PC-9 (cell line): ENCODE measurements at regions not wholly inside any gene's neighbourhood (a gene's known extent, or its start where the extent isn't known, plus 50 kb on each side); places are given as distances from the start of the nearest gene placed in this dataset.

Experiments
- BruUV-seq: library from RNA; stranded (reverse); fragments of 400-500 nt; replicated peaks from 2 replicates; lab custom pipeline; 2021; lab: Mats Ljungman, UMichigan
- CTCF ChIA-PET: fragments of 300-600 bp; sonication (Branson Sonifier 250); formaldehyde crosslinking; loops from one replicate; lab custom pipeline; 2022; ENCODE audit warnings: antibody characterized with exemption; lab: Charles Lee
- POLR2A ChIA-PET: fragments of 300-600 bp; sonication (Branson Sonifier 250); formaldehyde crosslinking; loops from one replicate; lab custom pipeline; 2022; ENCODE audit warnings: antibody characterized with exemption; ENCODE audit not compliant: unreplicated experiment; lab: Charles Lee
- DNase-seq, 2 experiments: peaks; one replicate each; pipeline versions ENCODE4 v3.0.0 to v3.0.0-alpha.2; 2015 to 2022; ENCODE audit warnings: mixed read lengths in 1 of 2
- H2AFZ ChIP-seq: fragments of 200-600 bp; sonication (generic); 2 replicates; pipeline ENCODE4 v1.8.1; 2017; ENCODE audit warnings: antibody characterized with exemption
- H3F3A ChIP-seq: fragments of 200-600 bp; sonication (generic); 2 replicates; pipeline ENCODE4 v1.8.1; 2017; ENCODE audit warnings: antibody characterized with exemption, mild to moderate bottlenecking, low read depth; ENCODE audit not compliant: insufficient read depth
- H3K27ac ChIP-seq: fragments of 200-600 bp; sonication (generic); 2 replicates; pipeline ENCODE4 v1.6.1; 2016; ENCODE audit warnings: mixed run types
- H3K27me3 ChIP-seq: fragments of 200-600 bp; sonication (generic); 2 replicates; pipeline ENCODE4 v1.6.1; 2016; ENCODE audit warnings: low read depth, mixed run types; ENCODE audit not compliant: insufficient read depth
- H3K36me3 ChIP-seq: fragments of 200-600 bp; sonication (generic); 2 replicates; pipeline ENCODE4 v1.6.1; 2016; ENCODE audit warnings: low read depth, mixed run types
- H3K4me1 ChIP-seq: fragments of 200-600 bp; sonication (generic); replicated peaks from 2 replicates; pipeline ENCODE4 v1.6.1; 2016; ENCODE audit warnings: mixed run types; ENCODE audit not compliant: insufficient read depth
- H3K4me2 ChIP-seq: fragments of 200-600 bp; sonication (generic); 2 replicates; pipeline ENCODE4 v1.6.1; 2017; ENCODE audit warnings: mixed run types
- H3K4me3 ChIP-seq: fragments of 200-600 bp; sonication (generic); 2 replicates; pipeline ENCODE4 v1.6.1; 2016; ENCODE audit warnings: mixed run types
- H3K79me2 ChIP-seq: fragments of 200-600 bp; sonication (generic); 2 replicates; pipeline ENCODE4 v1.6.1; 2017; ENCODE audit warnings: low read depth, mixed run types
- H3K9me2 ChIP-seq: fragments of 200-600 bp; sonication (generic); 2 replicates; pipeline ENCODE4 v1.8.1; 2017; ENCODE audit warnings: mild to moderate bottlenecking; ENCODE audit not compliant: insufficient read depth
- H3K9me3 ChIP-seq: fragments of 200-600 bp; sonication (generic); 2 replicates; pipeline ENCODE4 v1.8.1; 2016; ENCODE audit warnings: low read depth; ENCODE audit not compliant: insufficient read depth
- H4K20me1 ChIP-seq: fragments of 200-600 bp; sonication (generic); 2 replicates; pipeline ENCODE4 v1.8.1; 2017; ENCODE audit not compliant: insufficient read depth
- CTCF ChIP-seq: fragments of 200-600 bp; sonication (generic); conservative IDR thresholded peaks from 2 replicates; pipeline ENCODE4 v1.6.1; 2017; ENCODE audit warnings: mixed run types, antibody characterized with exemption, mild to moderate bottlenecking, moderate library complexity
- EZH2 ChIP-seq: fragments of 200-600 bp; sonication (generic); IDR thresholded peaks from 2 replicates; pipeline ENCODE4 v1.8.0; 2017; ENCODE audit warnings: antibody characterized with exemption, low read depth
- intact Hi-C: fragments of 100-400 bp; cut with micrococcal nuclease; formaldehyde crosslinking; loops from one replicate; pipeline ENCODE4 v1.10.0; 2022; ENCODE audit not compliant: unreplicated experiment

DNA sequence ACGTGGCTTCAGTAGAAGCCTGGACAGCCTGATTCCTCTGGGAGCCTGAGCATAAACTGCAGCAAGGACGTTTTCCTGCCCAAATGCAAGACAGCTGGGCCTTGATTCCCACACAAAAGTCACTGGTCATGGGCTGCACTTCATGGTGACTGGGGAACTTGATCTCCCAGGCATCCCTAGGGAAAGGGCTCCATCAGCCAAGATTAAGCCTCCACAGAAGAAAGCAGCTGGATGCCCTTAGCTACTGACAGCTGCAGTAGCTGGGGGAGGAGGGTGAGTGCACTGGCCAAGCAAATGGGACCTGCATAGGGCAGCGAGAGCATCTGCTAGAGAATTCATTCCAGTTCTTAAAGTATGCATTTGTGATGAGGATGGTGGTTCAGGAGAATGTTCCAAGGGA is 267.4 kb upstream of the ISX start:
- Histone ChIP-seq H3K27ac (no peak overlapping the region), H4K20me1 (no peaks in the 10 kb centered on the region), H3K4me3 (no peak overlapping the region), H3K79me2 (no peaks in the 10 kb centered on the region), H2AFZ (no peak overlapping the region), H3K27me3 (peaks cover 64% of the 10 kb centered on the region), H3F3A (no peaks in the 10 kb centered on the region), H3K36me3 (no peaks in the 10 kb centered on the region), H3K9me3 (no peaks in the 10 kb centered on the region), H3K9me2 (no peaks in the 10 kb centered on the region), H3K4me1 (no peaks in the 10 kb centered on the region), H3K4me2 (no peak overlapping the region)
- ChIA-PET CTCF (no interaction called here), POLR2A (no interaction called here)
- intact Hi-C loops: no loop called here
- TF ChIP-seq CTCF: no peak
- no peak for TF ChIP-seq EZH2
- BruUV-seq: no TSS peak
- no peak for DNase-seq

DNA sequence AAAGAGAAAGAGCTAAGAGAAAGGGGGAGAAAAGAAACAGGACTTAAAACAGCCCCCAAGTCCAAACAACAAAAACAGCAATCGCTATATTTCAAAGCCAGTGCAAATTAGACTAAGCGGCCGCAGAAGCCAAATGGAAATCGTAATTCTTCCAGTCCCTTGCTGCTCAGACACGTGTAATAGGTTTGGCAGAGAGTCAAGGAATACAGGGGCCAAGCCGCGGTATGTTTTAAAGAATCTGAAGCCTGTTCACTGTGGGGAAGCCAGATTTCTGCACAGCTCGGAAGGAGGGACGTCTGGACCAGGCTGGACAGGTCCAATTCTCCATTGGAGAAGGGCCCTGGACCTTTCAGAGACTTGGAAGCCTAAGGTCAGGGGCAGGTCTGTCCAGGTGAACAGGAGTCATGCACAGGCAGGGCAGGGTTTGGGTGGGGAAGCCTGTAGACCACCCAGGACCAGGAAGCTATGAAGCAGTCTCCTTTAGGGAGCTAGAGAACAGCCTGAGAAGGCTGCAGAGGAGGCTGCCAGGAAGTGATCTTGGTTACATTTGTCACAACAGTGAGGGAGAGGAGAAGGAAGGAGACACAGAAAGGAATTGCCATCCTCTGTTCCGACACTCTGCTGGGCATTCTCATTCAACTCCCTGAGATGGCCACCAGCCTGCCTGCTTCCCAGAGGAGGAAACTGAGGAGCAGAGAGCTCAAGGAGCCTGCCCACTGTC is 265.5 kb upstream of the ISX start:
- CTCF ChIA-PET: no interaction called here
- no peaks in the 10 kb centered on the region for H3F3A ChIP-seq
- no peak for TF ChIP-seq CTCF
- TF ChIP-seq EZH2: no peak
- H3K9me2 ChIP-seq: no peaks in the 10 kb centered on the region
- no TSS peak for BruUV-seq
- no peak overlapping the region for H3K4me3 ChIP-seq
- no peaks in the 10 kb centered on the region for H3K9me3 ChIP-seq
- H3K79me2 ChIP-seq: no peaks in the 10 kb centered on the region
- peaks cover 64% of the 10 kb centered on the region for H3K27me3 ChIP-seq
- H3K4me2 ChIP-seq: no peak overlapping the region
- no peak overlapping the region for H3K27ac ChIP-seq
- H2AFZ ChIP-seq: no peak overlapping the region
- intact Hi-C loops: no loop called here
- H4K20me1 ChIP-seq: no peaks in the 10 kb centered on the region
- POLR2A ChIA-PET: no interaction called here
- no peaks in the 10 kb centered on the region for H3K4me1 ChIP-seq
- DNase-seq: no peak
- H3K36me3 ChIP-seq: no peaks in the 10 kb centered on the region

GRCh38 chr22:34801221-34801620 is 264.7 kb upstream of the ISX start:
- CTCF ChIA-PET: no interaction called here
- no peak for TF ChIP-seq CTCF
- TF ChIP-seq EZH2: no peak
- no peaks in the 10 kb centered on the region for H3K9me3 ChIP-seq
- H3K4me1 ChIP-seq: no peaks in the 10 kb centered on the region
- no peak overlapping the region for H3K27ac ChIP-seq
- no peak overlapping the region for H3K4me3 ChIP-seq
- H2AFZ ChIP-seq: no peak overlapping the region
- peaks cover 64% of the 10 kb centered on the region for H3K27me3 ChIP-seq
- H3K9me2 ChIP-seq: no peaks in the 10 kb centered on the region
- no peaks in the 10 kb centered on the region for H3K79me2 ChIP-seq
- H3F3A ChIP-seq: no peaks in the 10 kb centered on the region
- intact Hi-C loops: no loop called here
- no peaks in the 10 kb centered on the region for H3K36me3 ChIP-seq
- no TSS peak for BruUV-seq
- no peak for DNase-seq
- no peaks in the 10 kb centered on the region for H4K20me1 ChIP-seq
- H3K4me2 ChIP-seq: no peak overlapping the region
- POLR2A ChIA-PET: no interaction called here
